ENCODE measurements at regions not wholly inside any gene's neighbourhood (a gene's known extent, or its start where the extent isn't known, plus 50 kb on each side); places are given as distances from the start of the nearest gene placed in this dataset.
"Not testable (repeated sequence)": the region's sequence is repeated elsewhere in the genome, so short reads cannot be mapped to it uniquely, and the experiment has no call there.

DNA sequence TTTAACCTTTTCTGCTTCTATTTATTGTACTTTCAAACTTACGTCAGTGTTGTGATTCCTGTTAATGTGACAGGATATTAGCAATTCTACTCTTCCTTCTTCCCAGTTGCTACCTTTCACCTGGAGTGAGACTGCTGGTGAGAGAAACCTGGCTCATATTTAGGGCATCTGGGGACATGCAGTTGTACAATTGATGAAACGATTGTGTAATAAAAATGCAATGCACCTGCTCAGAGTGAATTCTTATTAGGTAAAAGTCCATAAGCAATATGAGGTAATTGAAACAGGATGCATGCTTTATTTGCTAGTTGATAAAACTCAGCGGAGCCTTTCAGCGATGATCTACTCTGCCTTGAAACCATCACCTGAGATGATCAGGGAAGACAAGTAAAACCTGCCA lies 116.1 kb upstream of the FBXO33 start:
- Histone ChIP-seq H3K4me1 (ENCODE audit: low read length) (no peaks in the 10 kb centered on the region), H3K9me3 (ENCODE audit: low read length) (peaks cover 4% of the 10 kb centered on the region; the same call in 1 of the 2 replicates), H3K9me2 (replicated peaks; ENCODE audit: insufficient read depth, low read length) (no peaks in the 10 kb centered on the region), H3K27me3 (ENCODE audit: low read length) (no peaks in the 10 kb centered on the region), H3K4me3 (ENCODE audit: low read length) (no peak overlapping the region), H3K79me2 (ENCODE audit: low read length) (no peaks in the 10 kb centered on the region), H3K4me2 (ENCODE audit: low read depth, low read length, poor library complexity, severe bottlenecking) (no peak overlapping the region), H4K20me1 (ENCODE audit: insufficient read depth, low read depth, low read length) (no peaks in the 10 kb centered on the region), H3K9ac (ENCODE audit: low read length) (no peak overlapping the region), H3K27ac (ENCODE audit: low read length) (no peak overlapping the region), H3K36me3 (ENCODE audit: insufficient read depth, low read length) (no peaks in the 10 kb centered on the region), H2AFZ (ENCODE audit: low read length) (no peak overlapping the region)
- no peak for DNase-seq

DNA sequence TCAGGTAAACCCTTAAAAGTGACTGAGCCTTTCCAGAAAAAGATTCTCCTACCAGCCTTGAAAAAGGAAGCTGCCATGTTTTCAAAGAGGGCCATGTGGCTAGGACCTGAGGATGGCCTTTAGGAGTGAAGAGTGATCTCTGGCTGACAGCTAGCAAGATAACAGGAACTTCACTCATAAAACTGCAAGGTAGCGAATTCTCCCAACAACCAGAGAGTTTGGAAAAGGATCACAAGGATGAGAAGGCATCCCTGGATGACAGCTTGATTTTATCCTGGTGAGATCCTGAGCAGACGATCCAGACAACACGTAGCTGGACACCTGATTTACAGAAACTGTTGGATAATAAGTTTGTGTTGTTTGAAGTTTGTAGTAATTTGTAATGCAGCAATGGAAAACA lies 115.6 kb upstream of the FBXO33 start:
- H3K79me2 ChIP-seq (ENCODE audit: low read length) = no peaks in the 10 kb centered on the region
- no peaks in the 10 kb centered on the region for H3K9me2 ChIP-seq (replicated peaks; ENCODE audit: insufficient read depth, low read length)
- H3K9ac ChIP-seq (ENCODE audit: low read length) = no peak overlapping the region
- no peaks in the 10 kb centered on the region for H3K4me1 ChIP-seq (ENCODE audit: low read length)
- no peak overlapping the region for H2AFZ ChIP-seq (ENCODE audit: low read length)
- H3K27ac ChIP-seq (ENCODE audit: low read length) = no peak overlapping the region
- no peaks in the 10 kb centered on the region for H3K36me3 ChIP-seq (ENCODE audit: insufficient read depth, low read length)
- H3K9me3 ChIP-seq (ENCODE audit: low read length) = peaks cover 6% of the 10 kb centered on the region; the same call in 1 of the 2 replicates
- no peaks in the 10 kb centered on the region for H4K20me1 ChIP-seq (ENCODE audit: insufficient read depth, low read depth, low read length)
- no peak overlapping the region for H3K4me2 ChIP-seq (ENCODE audit: low read depth, low read length, poor library complexity, severe bottlenecking)
- no peak for DNase-seq
- no peak overlapping the region for H3K4me3 ChIP-seq (ENCODE audit: low read length)
- H3K27me3 ChIP-seq (ENCODE audit: low read length) = no peaks in the 10 kb centered on the region

DNA sequence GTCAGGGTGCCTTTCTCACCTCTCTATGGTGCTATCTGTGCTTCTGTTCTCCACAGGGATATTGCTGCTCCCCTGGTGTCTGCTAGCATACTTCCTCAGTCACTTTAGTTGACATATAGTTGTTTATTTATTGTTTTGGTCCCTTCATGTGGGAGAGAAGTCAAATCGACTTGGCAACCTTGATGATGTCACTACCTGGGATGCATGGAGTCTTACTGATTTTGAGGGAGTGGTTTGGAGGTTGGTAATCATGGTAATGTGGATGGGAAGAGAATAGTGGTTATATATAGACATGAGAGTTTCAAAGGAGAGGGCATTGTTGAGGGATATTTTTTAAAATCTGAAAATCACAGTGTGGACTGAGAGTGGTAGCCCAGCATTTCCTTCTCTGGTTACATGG lies 73.6 kb upstream of the FBXO33 start:
- H3K27me3 ChIP-seq (ENCODE audit: low read length) = no peaks in the 10 kb centered on the region
- no peaks in the 10 kb centered on the region for H3K9me3 ChIP-seq (ENCODE audit: low read length)
- no peak overlapping the region for H3K4me2 ChIP-seq (ENCODE audit: low read depth, low read length, poor library complexity, severe bottlenecking)
- H3K4me3 ChIP-seq (ENCODE audit: low read length) = no peak overlapping the region
- H3K36me3 ChIP-seq (ENCODE audit: insufficient read depth, low read length) = no peaks in the 10 kb centered on the region
- no peaks in the 10 kb centered on the region for H4K20me1 ChIP-seq (ENCODE audit: insufficient read depth, low read depth, low read length)
- no peaks in the 10 kb centered on the region for H3K4me1 ChIP-seq (ENCODE audit: low read length)
- no peaks in the 10 kb centered on the region for H3K9me2 ChIP-seq (replicated peaks; ENCODE audit: insufficient read depth, low read length)
- no peaks in the 10 kb centered on the region for H3K79me2 ChIP-seq (ENCODE audit: low read length)
- DNase-seq = no peak
- no peak overlapping the region for H3K27ac ChIP-seq (ENCODE audit: low read length)
- no peak overlapping the region for H3K9ac ChIP-seq (ENCODE audit: low read length)
- H2AFZ ChIP-seq (ENCODE audit: low read length) = no peak overlapping the region

DNA sequence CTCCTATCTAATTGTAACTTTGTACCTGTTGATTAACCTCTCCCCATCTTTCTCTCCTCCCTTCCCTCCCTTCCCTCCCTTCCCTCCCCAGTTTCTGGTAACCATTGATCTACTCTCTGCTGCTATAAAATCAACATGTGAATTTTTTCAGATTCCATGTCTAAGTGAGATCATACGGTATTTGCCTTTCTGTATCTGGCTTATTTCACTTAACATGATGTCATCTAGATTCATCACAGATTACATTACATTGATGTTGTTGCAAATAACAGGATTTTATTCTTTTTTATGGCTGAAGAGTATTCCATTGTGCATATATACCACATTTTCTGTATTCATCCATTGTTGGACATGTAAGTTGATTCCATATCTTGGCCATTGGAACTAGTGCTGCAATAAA lies 68.0 kb upstream of the FBXO33 start:
- no peaks in the 10 kb centered on the region for H3K79me2 ChIP-seq (ENCODE audit: low read length)
- H2AFZ ChIP-seq (ENCODE audit: low read length) = no peak overlapping the region
- H3K27me3 ChIP-seq (ENCODE audit: low read length) = no peaks in the 10 kb centered on the region
- no peaks in the 10 kb centered on the region for H3K9me3 ChIP-seq (ENCODE audit: low read length)
- no peaks in the 10 kb centered on the region for H3K9me2 ChIP-seq (replicated peaks; ENCODE audit: insufficient read depth, low read length)
- no peak for DNase-seq
- H4K20me1 ChIP-seq (ENCODE audit: insufficient read depth, low read depth, low read length) = no peaks in the 10 kb centered on the region
- no peak overlapping the region for H3K9ac ChIP-seq (ENCODE audit: low read length)
- no peak overlapping the region for H3K4me2 ChIP-seq (ENCODE audit: low read depth, low read length, poor library complexity, severe bottlenecking)
- H3K4me3 ChIP-seq (ENCODE audit: low read length) = no peak overlapping the region
- H3K4me1 ChIP-seq (ENCODE audit: low read length) = no peaks in the 10 kb centered on the region
- no peaks in the 10 kb centered on the region for H3K36me3 ChIP-seq (ENCODE audit: insufficient read depth, low read length)
- no peak overlapping the region for H3K27ac ChIP-seq (ENCODE audit: low read length)

DNA sequence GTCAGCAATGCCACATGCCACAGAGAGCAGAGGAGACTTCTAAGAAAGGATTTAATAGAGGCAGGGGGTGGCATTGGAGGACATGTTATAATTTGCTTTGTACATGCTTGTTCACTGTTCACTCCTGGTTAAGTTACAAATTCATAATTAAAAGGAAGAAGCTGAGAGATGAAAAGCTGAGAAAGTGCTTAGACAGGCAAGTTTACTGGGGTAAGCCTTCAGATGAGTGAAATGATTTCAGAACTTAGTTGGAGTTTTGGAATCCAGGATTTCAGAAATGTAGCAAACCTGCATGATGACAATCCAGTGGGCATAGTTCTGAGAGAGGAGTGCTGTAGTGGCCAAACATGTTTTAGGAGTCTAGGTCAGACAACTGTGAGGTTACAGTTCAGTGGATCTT lies 67.3 kb upstream of the FBXO33 start:
- H2AFZ ChIP-seq (ENCODE audit: low read length) = no peak overlapping the region
- H3K4me2 ChIP-seq (ENCODE audit: low read depth, low read length, poor library complexity, severe bottlenecking) = no peak overlapping the region
- H4K20me1 ChIP-seq (ENCODE audit: insufficient read depth, low read depth, low read length) = no peaks in the 10 kb centered on the region
- H3K4me3 ChIP-seq (ENCODE audit: low read length) = no peak overlapping the region
- H3K4me1 ChIP-seq (ENCODE audit: low read length) = no peaks in the 10 kb centered on the region
- H3K36me3 ChIP-seq (ENCODE audit: insufficient read depth, low read length) = no peaks in the 10 kb centered on the region
- DNase-seq = no peak
- H3K27ac ChIP-seq (ENCODE audit: low read length) = no peak overlapping the region
- H3K79me2 ChIP-seq (ENCODE audit: low read length) = no peaks in the 10 kb centered on the region
- no peaks in the 10 kb centered on the region for H3K9me3 ChIP-seq (ENCODE audit: low read length)
- no peak overlapping the region for H3K9ac ChIP-seq (ENCODE audit: low read length)
- H3K9me2 ChIP-seq (replicated peaks; ENCODE audit: insufficient read depth, low read length) = no peaks in the 10 kb centered on the region
- no peaks in the 10 kb centered on the region for H3K27me3 ChIP-seq (ENCODE audit: low read length)

DNA sequence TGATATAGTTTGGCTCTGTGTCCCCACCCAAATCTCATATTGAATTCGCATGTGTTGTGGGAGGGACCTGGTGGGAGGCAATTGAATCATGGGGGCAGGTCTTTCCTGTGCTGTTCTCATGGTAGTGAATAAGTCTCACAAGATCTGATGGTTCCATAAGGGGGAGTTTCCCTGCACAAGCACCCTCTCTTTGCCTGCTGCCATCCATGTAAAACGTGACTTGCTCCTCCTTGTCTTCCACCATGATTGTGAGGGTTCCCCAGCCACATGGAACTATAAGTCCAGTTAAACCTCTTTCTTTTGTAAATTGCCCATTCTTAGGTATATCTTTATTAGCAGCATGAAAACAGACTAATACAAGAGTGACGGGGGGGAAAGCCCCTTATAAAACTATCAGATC lies 65.4 kb upstream of the FBXO33 start:
- H3K4me1 ChIP-seq (ENCODE audit: low read length); H3K36me3 ChIP-seq (ENCODE audit: insufficient read depth, low read length); H3K9me3 ChIP-seq (ENCODE audit: low read length); DNase-seq; H2AFZ ChIP-seq (ENCODE audit: low read length); H3K9ac ChIP-seq (ENCODE audit: low read length); H3K4me3 ChIP-seq (ENCODE audit: low read length); H3K27me3 ChIP-seq (ENCODE audit: low read length); H3K4me2 ChIP-seq (ENCODE audit: low read depth, low read length, poor library complexity, severe bottlenecking); H3K27ac ChIP-seq (ENCODE audit: low read length); H3K9me2 ChIP-seq (replicated peaks; ENCODE audit: insufficient read depth, low read length); H4K20me1 ChIP-seq (ENCODE audit: insufficient read depth, low read depth, low read length); H3K79me2 ChIP-seq (ENCODE audit: low read length): not testable (repeated sequence)

DNA sequence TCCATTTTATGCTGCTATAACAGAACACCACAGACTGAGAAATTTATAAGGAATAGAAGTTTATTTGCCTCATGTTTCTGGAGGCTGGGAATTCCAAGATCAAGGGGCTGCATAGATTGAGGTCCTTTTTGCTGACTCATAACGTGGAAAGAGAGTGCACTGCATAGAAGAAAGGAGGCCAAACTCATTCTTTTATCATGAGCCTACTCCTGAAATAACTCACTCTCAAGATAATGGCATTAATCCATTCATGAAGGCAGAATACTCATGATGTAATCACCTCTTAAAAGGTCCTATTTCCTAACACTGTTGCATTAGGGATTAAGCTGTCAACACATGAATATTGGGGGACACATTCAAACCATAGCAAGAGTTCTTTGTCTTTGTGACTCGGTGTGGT lies 60.0 kb upstream of the FBXO33 start:
- peaks cover 6% of the 10 kb centered on the region for H3K4me1 ChIP-seq (ENCODE audit: low read length)
- no peak overlapping the region for H3K27ac ChIP-seq (ENCODE audit: low read length)
- no peaks in the 10 kb centered on the region for H3K79me2 ChIP-seq (ENCODE audit: low read length)
- no peaks in the 10 kb centered on the region for H3K9me3 ChIP-seq (ENCODE audit: low read length)
- no peak overlapping the region for H3K9ac ChIP-seq (ENCODE audit: low read length)
- no peaks in the 10 kb centered on the region for H3K27me3 ChIP-seq (ENCODE audit: low read length)
- H4K20me1 ChIP-seq (ENCODE audit: insufficient read depth, low read depth, low read length) = no peaks in the 10 kb centered on the region
- no peak for DNase-seq
- no peaks in the 10 kb centered on the region for H3K9me2 ChIP-seq (replicated peaks; ENCODE audit: insufficient read depth, low read length)
- H2AFZ ChIP-seq (ENCODE audit: low read length) = no peak overlapping the region
- no peak overlapping the region for H3K4me3 ChIP-seq (ENCODE audit: low read length)
- H3K36me3 ChIP-seq (ENCODE audit: insufficient read depth, low read length) = no peaks in the 10 kb centered on the region
- H3K4me2 ChIP-seq (ENCODE audit: low read depth, low read length, poor library complexity, severe bottlenecking) = no peak overlapping the region

DNA sequence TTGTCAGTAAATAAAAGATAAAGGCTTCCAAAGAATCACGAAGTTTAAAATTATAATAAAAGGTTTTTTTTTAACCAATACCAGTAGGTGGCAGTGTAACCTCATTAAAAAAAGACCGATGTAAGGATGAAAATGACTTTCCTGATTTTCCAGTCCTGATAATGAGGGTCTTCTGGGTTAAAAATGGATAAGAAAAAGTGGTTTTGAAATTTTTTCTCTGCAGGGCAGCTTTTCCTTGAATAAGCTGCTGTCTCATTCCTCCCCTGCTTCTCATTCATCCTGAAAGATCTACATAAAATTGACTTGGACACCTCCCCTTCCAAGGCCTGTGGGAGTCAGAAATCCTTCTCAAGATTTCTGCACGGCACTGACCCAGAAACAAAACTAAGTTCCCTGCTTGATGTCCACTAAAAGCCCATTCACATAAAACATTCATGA lies 58.9 kb upstream of the FBXO33 start:
- Histone ChIP-seq H2AFZ (ENCODE audit: low read length) (no peak overlapping the region), H4K20me1 (ENCODE audit: insufficient read depth, low read depth, low read length) (no peaks in the 10 kb centered on the region), H3K4me3 (ENCODE audit: low read length) (no peak overlapping the region), H3K4me1 (ENCODE audit: low read length) (peaks cover 6% of the 10 kb centered on the region), H3K27ac (ENCODE audit: low read length) (no peak overlapping the region), H3K36me3 (ENCODE audit: insufficient read depth, low read length) (no peaks in the 10 kb centered on the region), H3K9ac (ENCODE audit: low read length) (no peak overlapping the region), H3K79me2 (ENCODE audit: low read length) (no peaks in the 10 kb centered on the region), H3K9me2 (replicated peaks; ENCODE audit: insufficient read depth, low read length) (no peaks in the 10 kb centered on the region), H3K4me2 (ENCODE audit: low read depth, low read length, poor library complexity, severe bottlenecking) (no peak overlapping the region), H3K9me3 (ENCODE audit: low read length) (no peaks in the 10 kb centered on the region), H3K27me3 (ENCODE audit: low read length) (no peaks in the 10 kb centered on the region)
- DNase-seq = peak; percentile 82

DNA sequence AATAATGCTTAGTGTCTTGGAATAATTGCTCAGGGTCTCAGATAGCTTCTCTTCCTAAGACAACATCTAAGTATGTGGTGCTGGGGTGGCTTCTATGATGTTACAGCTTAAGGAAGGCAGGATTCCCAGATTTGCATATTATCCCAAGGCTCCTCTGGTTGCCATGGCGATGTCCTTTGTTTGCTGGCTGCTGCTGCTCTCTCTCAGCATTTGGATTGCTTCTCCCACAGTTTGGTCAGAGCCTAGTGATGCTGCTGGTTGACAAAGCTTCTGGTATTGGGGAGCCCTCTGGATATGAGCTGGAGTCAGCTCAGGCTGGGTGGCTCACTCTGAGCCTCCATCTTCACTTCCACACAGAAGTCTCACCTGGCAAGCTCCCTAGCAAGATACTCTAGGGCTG lies 56.4 kb upstream of the FBXO33 start:
- no peaks in the 10 kb centered on the region for H3K36me3 ChIP-seq (ENCODE audit: insufficient read depth, low read length)
- peaks cover 6% of the 10 kb centered on the region for H3K4me1 ChIP-seq (ENCODE audit: low read length)
- H3K4me3 ChIP-seq (ENCODE audit: low read length) = no peak overlapping the region
- no peaks in the 10 kb centered on the region for H3K9me3 ChIP-seq (ENCODE audit: low read length)
- no peaks in the 10 kb centered on the region for H3K9me2 ChIP-seq (replicated peaks; ENCODE audit: insufficient read depth, low read length)
- no peak overlapping the region for H3K9ac ChIP-seq (ENCODE audit: low read length)
- H2AFZ ChIP-seq (ENCODE audit: low read length) = no peak overlapping the region
- H3K79me2 ChIP-seq (ENCODE audit: low read length) = no peaks in the 10 kb centered on the region
- H4K20me1 ChIP-seq (ENCODE audit: insufficient read depth, low read depth, low read length) = no peaks in the 10 kb centered on the region
- H3K27ac ChIP-seq (ENCODE audit: low read length) = no peak overlapping the region
- no peaks in the 10 kb centered on the region for H3K27me3 ChIP-seq (ENCODE audit: low read length)
- no peak overlapping the region for H3K4me2 ChIP-seq (ENCODE audit: low read depth, low read length, poor library complexity, severe bottlenecking)
- DNase-seq = no peak

Measured in Karpas-422 (cell line).